Suprapubic skin (tissue), 4 donors: ENCODE measurements at regions not wholly inside any gene's neighbourhood (a gene's known extent, or its start where the extent isn't known, plus 50 kb on each side); places are given as distances from the start of the nearest gene placed in this dataset.
A peak's percentile ranks its signal among the peaks of the same experiment; 100 is the strongest.

Source experiments
- POLR2A ChIP-seq, 2 donors: fragments of 450-650 bp; IDR thresholded peaks; one replicate each; pipeline ENCODE4 v1.6.1; 2017; ENCODE audit warnings: antibody characterized with exemption in 2 of 2, mild to moderate bottlenecking in 2 of 2, moderate library complexity in 2 of 2
- POLR2AphosphoS5 ChIP-seq, 3 donors: sonication (generic); formaldehyde crosslinking; IDR thresholded peaks; one replicate each; pipeline ENCODE4 v1.6.1; 2017; ENCODE audit warnings: antibody characterized with exemption in 3 of 3
- TF ChIP-seq, protein P1 (sequence below), 2 donors: fragments of 200-600 bp in 1 of 2; fragments of 450-650 bp in 1 of 2; sonication (generic) in 1 of 2; IDR thresholded peaks; one replicate each; pipeline ENCODE4 v1.5.1; 2016 to 2019; ENCODE audit warnings: antibody characterized with exemption in 2 of 2, mild to moderate bottlenecking in 1 of 2, moderate library complexity in 1 of 2

GRCh38 chr9:81522716-81523551 is 166.4 kb downstream of the TLE1 start:
- TF ChIP-seq POLR2A (IDR thresholded peaks at IDR 0.05) (no peak), POLR2AphosphoS5 (IDR thresholded peaks at IDR 0.05) (no peak)
- TF ChIP-seq, protein P1, sequence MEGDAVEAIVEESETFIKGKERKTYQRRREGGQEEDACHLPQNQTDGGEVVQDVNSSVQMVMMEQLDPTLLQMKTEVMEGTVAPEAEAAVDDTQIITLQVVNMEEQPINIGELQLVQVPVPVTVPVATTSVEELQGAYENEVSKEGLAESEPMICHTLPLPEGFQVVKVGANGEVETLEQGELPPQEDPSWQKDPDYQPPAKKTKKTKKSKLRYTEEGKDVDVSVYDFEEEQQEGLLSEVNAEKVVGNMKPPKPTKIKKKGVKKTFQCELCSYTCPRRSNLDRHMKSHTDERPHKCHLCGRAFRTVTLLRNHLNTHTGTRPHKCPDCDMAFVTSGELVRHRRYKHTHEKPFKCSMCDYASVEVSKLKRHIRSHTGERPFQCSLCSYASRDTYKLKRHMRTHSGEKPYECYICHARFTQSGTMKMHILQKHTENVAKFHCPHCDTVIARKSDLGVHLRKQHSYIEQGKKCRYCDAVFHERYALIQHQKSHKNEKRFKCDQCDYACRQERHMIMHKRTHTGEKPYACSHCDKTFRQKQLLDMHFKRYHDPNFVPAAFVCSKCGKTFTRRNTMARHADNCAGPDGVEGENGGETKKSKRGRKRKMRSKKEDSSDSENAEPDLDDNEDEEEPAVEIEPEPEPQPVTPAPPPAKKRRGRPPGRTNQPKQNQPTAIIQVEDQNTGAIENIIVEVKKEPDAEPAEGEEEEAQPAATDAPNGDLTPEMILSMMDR (IDR thresholded peaks at IDR 0.05): peak; percentile 18 to 40
